ENCODE measurements at regions not wholly inside any gene's neighbourhood (a gene's known extent, or its start where the extent isn't known, plus 50 kb on each side); places are given as distances from the start of the nearest gene placed in this dataset.

- TF ChIP-seq, protein P1, sequence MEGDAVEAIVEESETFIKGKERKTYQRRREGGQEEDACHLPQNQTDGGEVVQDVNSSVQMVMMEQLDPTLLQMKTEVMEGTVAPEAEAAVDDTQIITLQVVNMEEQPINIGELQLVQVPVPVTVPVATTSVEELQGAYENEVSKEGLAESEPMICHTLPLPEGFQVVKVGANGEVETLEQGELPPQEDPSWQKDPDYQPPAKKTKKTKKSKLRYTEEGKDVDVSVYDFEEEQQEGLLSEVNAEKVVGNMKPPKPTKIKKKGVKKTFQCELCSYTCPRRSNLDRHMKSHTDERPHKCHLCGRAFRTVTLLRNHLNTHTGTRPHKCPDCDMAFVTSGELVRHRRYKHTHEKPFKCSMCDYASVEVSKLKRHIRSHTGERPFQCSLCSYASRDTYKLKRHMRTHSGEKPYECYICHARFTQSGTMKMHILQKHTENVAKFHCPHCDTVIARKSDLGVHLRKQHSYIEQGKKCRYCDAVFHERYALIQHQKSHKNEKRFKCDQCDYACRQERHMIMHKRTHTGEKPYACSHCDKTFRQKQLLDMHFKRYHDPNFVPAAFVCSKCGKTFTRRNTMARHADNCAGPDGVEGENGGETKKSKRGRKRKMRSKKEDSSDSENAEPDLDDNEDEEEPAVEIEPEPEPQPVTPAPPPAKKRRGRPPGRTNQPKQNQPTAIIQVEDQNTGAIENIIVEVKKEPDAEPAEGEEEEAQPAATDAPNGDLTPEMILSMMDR (IDR thresholded peaks at IDR 0.05), result no peak
- TF ChIP-seq USF1 (IDR thresholded peaks at IDR 0.05; ENCODE audit: borderline replicate concordance, low read depth) (no peak), RXRA (IDR thresholded peaks at IDR 0.05; ENCODE audit: borderline replicate concordance, low read depth) (no peak), SMC3 (IDR thresholded peaks at IDR 0.05; ENCODE audit: low read depth, low read length) (no peak), POLR2AphosphoS5 (IDR thresholded peaks at IDR 0.05; ENCODE audit: low read depth, low read length) (no peak), RAD21 (IDR thresholded peaks at IDR 0.05; ENCODE audit: low read length) (no peak), TAF1 (IDR thresholded peaks at IDR 0.05; ENCODE audit: borderline replicate concordance, low read depth, low read length) (no peak), RFX5 (IDR thresholded peaks at IDR 0.05; ENCODE audit: low read length) (no peak), CHD2 (IDR thresholded peaks at IDR 0.05; ENCODE audit: low read length, partially characterized antibody) (no peak), EP300 (IDR thresholded peaks at IDR 0.05; ENCODE audit: borderline replicate concordance in 1 of 2, low read depth in 1 of 2, low read length in 1 of 2) (no peak)
- TF ChIP-seq, protein P2, sequence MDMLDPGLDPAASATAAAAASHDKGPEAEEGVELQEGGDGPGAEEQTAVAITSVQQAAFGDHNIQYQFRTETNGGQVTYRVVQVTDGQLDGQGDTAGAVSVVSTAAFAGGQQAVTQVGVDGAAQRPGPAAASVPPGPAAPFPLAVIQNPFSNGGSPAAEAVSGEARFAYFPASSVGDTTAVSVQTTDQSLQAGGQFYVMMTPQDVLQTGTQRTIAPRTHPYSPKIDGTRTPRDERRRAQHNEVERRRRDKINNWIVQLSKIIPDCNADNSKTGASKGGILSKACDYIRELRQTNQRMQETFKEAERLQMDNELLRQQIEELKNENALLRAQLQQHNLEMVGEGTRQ (IDR thresholded peaks at IDR 0.05; ENCODE audit: borderline replicate concordance, low read depth, low read length), result no peak
- TF ChIP-seq, protein P3, sequence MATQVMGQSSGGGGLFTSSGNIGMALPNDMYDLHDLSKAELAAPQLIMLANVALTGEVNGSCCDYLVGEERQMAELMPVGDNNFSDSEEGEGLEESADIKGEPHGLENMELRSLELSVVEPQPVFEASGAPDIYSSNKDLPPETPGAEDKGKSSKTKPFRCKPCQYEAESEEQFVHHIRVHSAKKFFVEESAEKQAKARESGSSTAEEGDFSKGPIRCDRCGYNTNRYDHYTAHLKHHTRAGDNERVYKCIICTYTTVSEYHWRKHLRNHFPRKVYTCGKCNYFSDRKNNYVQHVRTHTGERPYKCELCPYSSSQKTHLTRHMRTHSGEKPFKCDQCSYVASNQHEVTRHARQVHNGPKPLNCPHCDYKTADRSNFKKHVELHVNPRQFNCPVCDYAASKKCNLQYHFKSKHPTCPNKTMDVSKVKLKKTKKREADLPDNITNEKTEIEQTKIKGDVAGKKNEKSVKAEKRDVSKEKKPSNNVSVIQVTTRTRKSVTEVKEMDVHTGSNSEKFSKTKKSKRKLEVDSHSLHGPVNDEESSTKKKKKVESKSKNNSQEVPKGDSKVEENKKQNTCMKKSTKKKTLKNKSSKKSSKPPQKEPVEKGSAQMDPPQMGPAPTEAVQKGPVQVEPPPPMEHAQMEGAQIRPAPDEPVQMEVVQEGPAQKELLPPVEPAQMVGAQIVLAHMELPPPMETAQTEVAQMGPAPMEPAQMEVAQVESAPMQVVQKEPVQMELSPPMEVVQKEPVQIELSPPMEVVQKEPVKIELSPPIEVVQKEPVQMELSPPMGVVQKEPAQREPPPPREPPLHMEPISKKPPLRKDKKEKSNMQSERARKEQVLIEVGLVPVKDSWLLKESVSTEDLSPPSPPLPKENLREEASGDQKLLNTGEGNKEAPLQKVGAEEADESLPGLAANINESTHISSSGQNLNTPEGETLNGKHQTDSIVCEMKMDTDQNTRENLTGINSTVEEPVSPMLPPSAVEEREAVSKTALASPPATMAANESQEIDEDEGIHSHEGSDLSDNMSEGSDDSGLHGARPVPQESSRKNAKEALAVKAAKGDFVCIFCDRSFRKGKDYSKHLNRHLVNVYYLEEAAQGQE (IDR thresholded peaks at IDR 0.05; ENCODE audit: low read depth, low read length), result no peak
- TF ChIP-seq, protein P4, sequence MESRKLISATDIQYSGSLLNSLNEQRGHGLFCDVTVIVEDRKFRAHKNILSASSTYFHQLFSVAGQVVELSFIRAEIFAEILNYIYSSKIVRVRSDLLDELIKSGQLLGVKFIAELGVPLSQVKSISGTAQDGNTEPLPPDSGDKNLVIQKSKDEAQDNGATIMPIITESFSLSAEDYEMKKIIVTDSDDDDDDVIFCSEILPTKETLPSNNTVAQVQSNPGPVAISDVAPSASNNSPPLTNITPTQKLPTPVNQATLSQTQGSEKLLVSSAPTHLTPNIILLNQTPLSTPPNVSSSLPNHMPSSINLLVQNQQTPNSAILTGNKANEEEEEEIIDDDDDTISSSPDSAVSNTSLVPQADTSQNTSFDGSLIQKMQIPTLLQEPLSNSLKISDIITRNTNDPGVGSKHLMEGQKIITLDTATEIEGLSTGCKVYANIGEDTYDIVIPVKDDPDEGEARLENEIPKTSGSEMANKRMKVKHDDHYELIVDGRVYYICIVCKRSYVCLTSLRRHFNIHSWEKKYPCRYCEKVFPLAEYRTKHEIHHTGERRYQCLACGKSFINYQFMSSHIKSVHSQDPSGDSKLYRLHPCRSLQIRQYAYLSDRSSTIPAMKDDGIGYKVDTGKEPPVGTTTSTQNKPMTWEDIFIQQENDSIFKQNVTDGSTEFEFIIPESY (IDR thresholded peaks at IDR 0.05; ENCODE audit: borderline replicate concordance, low read depth), result no peak
Observed at GRCh38 chr2:66186537-66186936, 248.4 kb upstream of the MEIS1 start.
